Neural cell (in vitro differentiated cells): ENCODE measurements at regions not wholly inside any gene's neighbourhood (a gene's known extent, or its start where the extent isn't known, plus 50 kb on each side); places are given as distances from the start of the nearest gene placed in this dataset.

Experiments used
- H2AFZ ChIP-seq: fragments of 200-600, 300-800 bp; sonication (generic), shearing (Covaris generic); 2 replicates; pipeline ENCODE4 v1.6.0; 2014; ENCODE audit warnings: low read depth, mild to moderate bottlenecking, antibody characterized with exemption, low read length, moderate library complexity
- H3F3A ChIP-seq: fragments of 200-600 bp; shearing (Covaris generic); 2 replicates; pipeline ENCODE4 v1.6.1; 2016; ENCODE audit warnings: mild to moderate bottlenecking, moderate library complexity, mixed read lengths, antibody characterized with exemption, low read length; ENCODE audit not compliant: insufficient read depth, poor library complexity, severe bottlenecking
- H3K27ac ChIP-seq: fragments of 200-600, 300-800 bp; sonication (generic), shearing (Covaris generic); 2 replicates; pipeline ENCODE4 v1.5.1; 2014; ENCODE audit warnings: mild to moderate bottlenecking, low read length, moderate library complexity
- H3K27me3 ChIP-seq: fragments of 300-800, 200-600 bp; sonication (generic), shearing (Covaris generic); 2 replicates; pipeline ENCODE4 v1.6.0; 2014; ENCODE audit warnings: mild to moderate bottlenecking, low read depth, low read length, moderate library complexity; ENCODE audit not compliant: insufficient read depth
- H3K36me3 ChIP-seq: fragments of 300-800, 200-600 bp; sonication (generic), shearing (Covaris generic); 2 replicates; pipeline ENCODE4 v1.5.1; 2014; ENCODE audit warnings: mild to moderate bottlenecking, antibody characterized with exemption, low read length, moderate library complexity; ENCODE audit not compliant: insufficient read depth
- H3K4me2 ChIP-seq: fragments of 300-800, 200-600 bp; sonication (generic), shearing (Covaris generic); 2 replicates; pipeline ENCODE4 v1.6.0; 2014; ENCODE audit warnings: mild to moderate bottlenecking, low read length
- H3K4me3 ChIP-seq: fragments of 300-800, 200-600 bp; sonication (generic), shearing (Covaris generic); 2 replicates; pipeline ENCODE4 v1.5.1; 2014; ENCODE audit warnings: mild to moderate bottlenecking, low read length, moderate library complexity
- H3K79me2 ChIP-seq: fragments of 200-600 bp; shearing (Covaris generic); replicated peaks from 2 replicates; pipeline ENCODE4 v1.6.0; 2014; ENCODE audit warnings: mild to moderate bottlenecking, low read length, moderate library complexity; ENCODE audit not compliant: insufficient read depth
- H3K9ac ChIP-seq: fragments of 300-800, 200-600 bp; sonication (generic), shearing (Covaris generic); 2 replicates; pipeline ENCODE4 v1.6.1; 2016; ENCODE audit warnings: mild to moderate bottlenecking, low read length, mixed read lengths
- H3K9me2 ChIP-seq: fragments of 200-600 bp; shearing (Covaris generic); 2 replicates; pipeline ENCODE4 v1.6.1; 2016; ENCODE audit warnings: mild to moderate bottlenecking, low read length, mixed read lengths; ENCODE audit not compliant: insufficient read depth
- H3K9me3 ChIP-seq: fragments of 200-600, 300-800 bp; sonication (generic), shearing (Covaris generic); 2 replicates; pipeline ENCODE4 v1.6.1; 2016; ENCODE audit warnings: mild to moderate bottlenecking, mixed run types, low read length, moderate library complexity, mixed read lengths
- H4K20me1 ChIP-seq: fragments of 200-600 bp; shearing (Covaris generic); 2 replicates; pipeline ENCODE4 v1.6.1; 2016; ENCODE audit warnings: mild to moderate bottlenecking, mixed run types; ENCODE audit not compliant: insufficient read depth
- EP300 ChIP-seq: fragments of 450-650 bp; conservative IDR thresholded peaks from 2 replicates; pipeline ENCODE4 v1.6.1; 2014; ENCODE audit warnings: antibody characterized with exemption, mild to moderate bottlenecking, moderate library complexity; ENCODE audit not compliant: poor library complexity, severe bottlenecking
- EZH2 ChIP-seq: fragments of 200-600, 300-800 bp; shearing (Covaris generic), sonication (generic); IDR thresholded peaks from 2 replicates; pipeline ENCODE4 v1.6.1; 2014; ENCODE audit warnings: antibody characterized with exemption, low read length, borderline replicate concordance, mild to moderate bottlenecking; ENCODE audit not compliant: insufficient read depth, poor library complexity, severe bottlenecking
- MXI1 ChIP-seq: fragments of 450-650 bp; conservative IDR thresholded peaks from 2 replicates; pipeline ENCODE4 v1.6.1; 2014; ENCODE audit warnings: antibody characterized with exemption, mild to moderate bottlenecking; ENCODE audit not compliant: poor library complexity, severe bottlenecking
- POLR2AphosphoS5 ChIP-seq: IDR thresholded peaks from 2 replicates; pipeline ENCODE4 v1.6.1; 2012
- RAD21 ChIP-seq: fragments of 450-650 bp; conservative IDR thresholded peaks from 2 replicates; pipeline ENCODE4 v1.6.1; 2014; ENCODE audit warnings: antibody characterized with exemption, mild to moderate bottlenecking, moderate library complexity
- SMC3 ChIP-seq: fragments of 450-650 bp; conservative IDR thresholded peaks from 2 replicates; pipeline ENCODE4 v1.6.1; 2014; ENCODE audit warnings: antibody characterized with exemption, mild to moderate bottlenecking, moderate library complexity; ENCODE audit not compliant: poor library complexity
- TAF1 ChIP-seq: IDR thresholded peaks from 2 replicates; pipeline ENCODE4 v1.6.1; 2012; ENCODE audit warnings: low read depth
- TF ChIP-seq, protein P1 (sequence below): fragments of 450-650 bp; IDR thresholded peaks from 2 replicates; pipeline ENCODE4 v1.5.1; 2014; ENCODE audit warnings: antibody characterized with exemption, mild to moderate bottlenecking, moderate library complexity; ENCODE audit not compliant: poor library complexity, severe bottlenecking
- TF ChIP-seq, protein P2 (sequence below): IDR thresholded peaks from 2 replicates; pipeline ENCODE4 v1.6.1; 2012; ENCODE audit warnings: borderline replicate concordance

- Histone ChIP-seq H3K4me3 (no peak overlapping the region), H2AFZ (no peak overlapping the region), H3K9me3 (no peaks in the 10 kb centered on the region), H3K9me2 (no peaks in the 10 kb centered on the region), H3K9ac (no peak overlapping the region), H4K20me1 (no peaks in the 10 kb centered on the region), H3K79me2 (no peaks in the 10 kb centered on the region), H3K4me2 (no peak overlapping the region), H3F3A (no peaks in the 10 kb centered on the region), H3K27me3 (no peaks in the 10 kb centered on the region), H3K27ac (no peak overlapping the region), H3K36me3 (no peaks in the 10 kb centered on the region)
- no peak for TF ChIP-seq MXI1
- no peak for TF ChIP-seq TAF1
- no peak for TF ChIP-seq RAD21
- no peak for TF ChIP-seq EP300
- no peak for TF ChIP-seq SMC3
- no peak for TF ChIP-seq EZH2
- TF ChIP-seq, protein P1, sequence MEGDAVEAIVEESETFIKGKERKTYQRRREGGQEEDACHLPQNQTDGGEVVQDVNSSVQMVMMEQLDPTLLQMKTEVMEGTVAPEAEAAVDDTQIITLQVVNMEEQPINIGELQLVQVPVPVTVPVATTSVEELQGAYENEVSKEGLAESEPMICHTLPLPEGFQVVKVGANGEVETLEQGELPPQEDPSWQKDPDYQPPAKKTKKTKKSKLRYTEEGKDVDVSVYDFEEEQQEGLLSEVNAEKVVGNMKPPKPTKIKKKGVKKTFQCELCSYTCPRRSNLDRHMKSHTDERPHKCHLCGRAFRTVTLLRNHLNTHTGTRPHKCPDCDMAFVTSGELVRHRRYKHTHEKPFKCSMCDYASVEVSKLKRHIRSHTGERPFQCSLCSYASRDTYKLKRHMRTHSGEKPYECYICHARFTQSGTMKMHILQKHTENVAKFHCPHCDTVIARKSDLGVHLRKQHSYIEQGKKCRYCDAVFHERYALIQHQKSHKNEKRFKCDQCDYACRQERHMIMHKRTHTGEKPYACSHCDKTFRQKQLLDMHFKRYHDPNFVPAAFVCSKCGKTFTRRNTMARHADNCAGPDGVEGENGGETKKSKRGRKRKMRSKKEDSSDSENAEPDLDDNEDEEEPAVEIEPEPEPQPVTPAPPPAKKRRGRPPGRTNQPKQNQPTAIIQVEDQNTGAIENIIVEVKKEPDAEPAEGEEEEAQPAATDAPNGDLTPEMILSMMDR: no peak
- TF ChIP-seq POLR2AphosphoS5: no peak
- TF ChIP-seq, protein P2, sequence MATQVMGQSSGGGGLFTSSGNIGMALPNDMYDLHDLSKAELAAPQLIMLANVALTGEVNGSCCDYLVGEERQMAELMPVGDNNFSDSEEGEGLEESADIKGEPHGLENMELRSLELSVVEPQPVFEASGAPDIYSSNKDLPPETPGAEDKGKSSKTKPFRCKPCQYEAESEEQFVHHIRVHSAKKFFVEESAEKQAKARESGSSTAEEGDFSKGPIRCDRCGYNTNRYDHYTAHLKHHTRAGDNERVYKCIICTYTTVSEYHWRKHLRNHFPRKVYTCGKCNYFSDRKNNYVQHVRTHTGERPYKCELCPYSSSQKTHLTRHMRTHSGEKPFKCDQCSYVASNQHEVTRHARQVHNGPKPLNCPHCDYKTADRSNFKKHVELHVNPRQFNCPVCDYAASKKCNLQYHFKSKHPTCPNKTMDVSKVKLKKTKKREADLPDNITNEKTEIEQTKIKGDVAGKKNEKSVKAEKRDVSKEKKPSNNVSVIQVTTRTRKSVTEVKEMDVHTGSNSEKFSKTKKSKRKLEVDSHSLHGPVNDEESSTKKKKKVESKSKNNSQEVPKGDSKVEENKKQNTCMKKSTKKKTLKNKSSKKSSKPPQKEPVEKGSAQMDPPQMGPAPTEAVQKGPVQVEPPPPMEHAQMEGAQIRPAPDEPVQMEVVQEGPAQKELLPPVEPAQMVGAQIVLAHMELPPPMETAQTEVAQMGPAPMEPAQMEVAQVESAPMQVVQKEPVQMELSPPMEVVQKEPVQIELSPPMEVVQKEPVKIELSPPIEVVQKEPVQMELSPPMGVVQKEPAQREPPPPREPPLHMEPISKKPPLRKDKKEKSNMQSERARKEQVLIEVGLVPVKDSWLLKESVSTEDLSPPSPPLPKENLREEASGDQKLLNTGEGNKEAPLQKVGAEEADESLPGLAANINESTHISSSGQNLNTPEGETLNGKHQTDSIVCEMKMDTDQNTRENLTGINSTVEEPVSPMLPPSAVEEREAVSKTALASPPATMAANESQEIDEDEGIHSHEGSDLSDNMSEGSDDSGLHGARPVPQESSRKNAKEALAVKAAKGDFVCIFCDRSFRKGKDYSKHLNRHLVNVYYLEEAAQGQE: no peak
Observed at GRCh38 chr18:59779979-59780378, 82.8 kb upstream of the CCBE1 start.

DNA sequence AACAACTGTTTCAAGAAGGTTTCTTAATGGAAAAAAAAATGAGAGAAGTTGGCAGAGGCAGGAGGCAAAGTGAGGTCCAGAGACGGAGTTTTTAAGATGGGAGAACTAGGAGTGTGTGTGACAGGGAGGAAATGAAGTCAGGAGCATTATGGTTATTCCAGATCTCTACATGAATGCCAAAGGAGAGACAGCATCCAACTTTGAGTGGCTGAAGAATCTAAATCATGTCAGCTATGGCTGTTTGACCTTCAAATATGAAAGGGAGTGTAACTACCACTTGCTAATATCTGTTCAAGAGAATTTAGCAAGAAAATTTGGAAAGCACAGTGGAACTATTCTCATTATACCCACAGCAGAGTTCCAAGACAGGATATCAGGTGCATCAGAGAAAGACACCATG, 81.2 kb upstream of the CCBE1 start:
- no peak overlapping the region for H2AFZ ChIP-seq
- no peak overlapping the region for H3K4me2 ChIP-seq
- H3K79me2 ChIP-seq: no peaks in the 10 kb centered on the region
- H3F3A ChIP-seq: no peaks in the 10 kb centered on the region
- H3K4me3 ChIP-seq: no peak overlapping the region
- H3K27me3 ChIP-seq: no peaks in the 10 kb centered on the region
- no peaks in the 10 kb centered on the region for H4K20me1 ChIP-seq
- TF ChIP-seq, protein P2: no peak
- TF ChIP-seq EZH2: no peak
- TF ChIP-seq MXI1: no peak
- no peak for TF ChIP-seq RAD21
- TF ChIP-seq TAF1: no peak
- no peak for TF ChIP-seq POLR2AphosphoS5
- TF ChIP-seq, protein P1: no peak
- no peak for TF ChIP-seq EP300
- TF ChIP-seq SMC3: no peak
- no peaks in the 10 kb centered on the region for H3K36me3 ChIP-seq
- no peaks in the 10 kb centered on the region for H3K9me2 ChIP-seq
- no peak overlapping the region for H3K27ac ChIP-seq
- H3K9ac ChIP-seq: no peak overlapping the region
- no peaks in the 10 kb centered on the region for H3K9me3 ChIP-seq
